ENCODE measurements at regions not wholly inside any gene's neighbourhood (a gene's known extent, or its start where the extent isn't known, plus 50 kb on each side); places are given as distances from the start of the nearest gene placed in this dataset.

DNA sequence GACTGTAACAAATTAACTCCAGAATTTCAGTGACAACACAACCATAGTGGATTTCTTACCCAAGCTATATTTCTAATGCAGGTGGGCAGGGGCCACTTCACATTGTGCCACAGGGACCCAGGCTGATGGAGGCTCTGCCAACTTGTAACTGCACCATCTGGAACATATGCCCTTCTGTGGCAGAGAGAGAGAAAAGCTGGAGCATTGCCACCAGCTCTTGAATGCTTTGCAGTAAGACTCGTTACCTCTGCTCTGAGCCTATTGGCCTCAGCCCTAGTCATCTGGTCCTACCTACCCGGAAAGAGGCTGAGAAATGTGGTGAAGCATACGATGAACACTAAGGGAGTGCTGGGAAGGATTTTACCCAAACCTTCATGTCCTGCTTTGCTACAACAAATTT, 587.1 kb downstream of the ZNF385D start:
- TF ChIP-seq, protein P1, sequence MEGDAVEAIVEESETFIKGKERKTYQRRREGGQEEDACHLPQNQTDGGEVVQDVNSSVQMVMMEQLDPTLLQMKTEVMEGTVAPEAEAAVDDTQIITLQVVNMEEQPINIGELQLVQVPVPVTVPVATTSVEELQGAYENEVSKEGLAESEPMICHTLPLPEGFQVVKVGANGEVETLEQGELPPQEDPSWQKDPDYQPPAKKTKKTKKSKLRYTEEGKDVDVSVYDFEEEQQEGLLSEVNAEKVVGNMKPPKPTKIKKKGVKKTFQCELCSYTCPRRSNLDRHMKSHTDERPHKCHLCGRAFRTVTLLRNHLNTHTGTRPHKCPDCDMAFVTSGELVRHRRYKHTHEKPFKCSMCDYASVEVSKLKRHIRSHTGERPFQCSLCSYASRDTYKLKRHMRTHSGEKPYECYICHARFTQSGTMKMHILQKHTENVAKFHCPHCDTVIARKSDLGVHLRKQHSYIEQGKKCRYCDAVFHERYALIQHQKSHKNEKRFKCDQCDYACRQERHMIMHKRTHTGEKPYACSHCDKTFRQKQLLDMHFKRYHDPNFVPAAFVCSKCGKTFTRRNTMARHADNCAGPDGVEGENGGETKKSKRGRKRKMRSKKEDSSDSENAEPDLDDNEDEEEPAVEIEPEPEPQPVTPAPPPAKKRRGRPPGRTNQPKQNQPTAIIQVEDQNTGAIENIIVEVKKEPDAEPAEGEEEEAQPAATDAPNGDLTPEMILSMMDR (conservative IDR thresholded peaks at IDR 0.05 in 1 of 2, IDR thresholded peaks at IDR 0.05 in 1 of 2; ENCODE audit: low read depth in 1 of 2, low read length in 2 of 2), result no peak
- no peak for TF ChIP-seq EZH2 (IDR thresholded peaks at IDR 0.05; ENCODE audit: low read length, missing control alignments)

Data from fibroblast of lung (primary cell).